ENCODE measurements at regions not wholly inside any gene's neighbourhood (a gene's known extent, or its start where the extent isn't known, plus 50 kb on each side); places are given as distances from the start of the nearest gene placed in this dataset.
A peak's percentile ranks its signal among the peaks of the same experiment; 100 is the strongest.

GRCh38 chr18:22334567-22334966 lies 83.1 kb downstream of the CTAGE1 start:
- Histone ChIP-seq H3K4me3 (ENCODE audit: low read length in 2 of 2) (no peak overlapping the region), H3K27ac (replicated peaks; ENCODE audit: low read length) (no peak overlapping the region), H2AFZ (ENCODE audit: low read length) (no peak overlapping the region), H3K79me1 (ENCODE audit: low read depth, low read length) (no peaks in the 10 kb centered on the region), H2AK5ac (ENCODE audit: low read depth, low read length) (no peak overlapping the region), H3K9ac (ENCODE audit: low read depth, low read length, poor library complexity) (no peak overlapping the region), H3K9me3 (replicated peaks in 1 of 2; ENCODE audit: control insufficient read depth in 2 of 2, insufficient read depth in 1 of 2, low read depth in 1 of 2, low read length in 2 of 2) (no peaks in the 10 kb centered on the region), H4K91ac (ENCODE audit: low read depth, low read length, poor library complexity) (no peak overlapping the region), H3K36me3 (replicated peaks in 1 of 2; ENCODE audit: control insufficient read depth in 2 of 2, insufficient read depth in 2 of 2, low read length in 2 of 2) (no peaks in the 10 kb centered on the region), H3K14ac (ENCODE audit: low read length) (no peak overlapping the region), H3K4me1 (ENCODE audit: control insufficient read depth in 2 of 2, insufficient read depth in 1 of 2, low read depth in 1 of 2, low read length in 2 of 2) (peaks cover 0 to 8% of the 10 kb centered on the region in 2 donors), H3K4me2 (ENCODE audit: insufficient read depth, low read length, poor library complexity, severe bottlenecking) (no peak overlapping the region), H3K23ac (ENCODE audit: low read depth, low read length, poor library complexity) (no peak overlapping the region), H3K4ac (ENCODE audit: low read length) (no peak overlapping the region), H3K18ac (ENCODE audit: low read length) (no peak overlapping the region), H4K8ac (ENCODE audit: low read depth, low read length) (no peak overlapping the region), H2BK120ac (ENCODE audit: low read depth, low read length) (no peak overlapping the region), H2BK12ac (ENCODE audit: low read length) (no peak overlapping the region), H2BK5ac (ENCODE audit: low read length) (no peak overlapping the region), H3K27me3 (ENCODE audit: control insufficient read depth in 3 of 3, insufficient read depth in 3 of 3, low read depth in 1 of 3, low read length in 3 of 3) (peaks cover 0 to 7% (median 0%) of the 10 kb centered on the region in 3 experiments), H2BK15ac (ENCODE audit: low read length) (no peak overlapping the region)
- WGBS, 2 donors (ENCODE audit: extremely low coverage in 2 of 2, insufficient read length in 2 of 2, insufficient replicate concordance in 1 of 2) = no CpG with 5 or more reads among the region's 5 CpGs
- DNase-seq (ENCODE audit: low spot score) = no peak

- Histone ChIP-seq H2BK5ac (ENCODE audit: low read length) (no peak overlapping the region), H3K4me2 (ENCODE audit: insufficient read depth, low read length, poor library complexity, severe bottlenecking) (no peak overlapping the region), H2AK5ac (ENCODE audit: low read depth, low read length) (no peak overlapping the region), H4K8ac (ENCODE audit: low read depth, low read length) (no peak overlapping the region), H3K4me3 (ENCODE audit: low read length in 2 of 2) (no peak overlapping the region), H3K27ac (replicated peaks; ENCODE audit: low read length) (no peak overlapping the region), H2BK12ac (ENCODE audit: low read length) (no peak overlapping the region), H3K4ac (ENCODE audit: low read length) (no peak overlapping the region), H3K23ac (ENCODE audit: low read depth, low read length, poor library complexity) (no peak overlapping the region), H2BK120ac (ENCODE audit: low read depth, low read length) (no peak overlapping the region), H3K9me3 (replicated peaks in 1 of 2; ENCODE audit: control insufficient read depth in 2 of 2, insufficient read depth in 1 of 2, low read depth in 1 of 2, low read length in 2 of 2) (no peaks in the 10 kb centered on the region), H4K91ac (ENCODE audit: low read depth, low read length, poor library complexity) (no peak overlapping the region), H2AFZ (ENCODE audit: low read length) (no peak overlapping the region), H3K9ac (ENCODE audit: low read depth, low read length, poor library complexity) (peak overlapping the region; percentile 38), H3K18ac (ENCODE audit: low read length) (no peak overlapping the region), H2BK15ac (ENCODE audit: low read length) (no peak overlapping the region), H3K27me3 (ENCODE audit: control insufficient read depth in 3 of 3, insufficient read depth in 3 of 3, low read depth in 1 of 3, low read length in 3 of 3) (no peaks in the 10 kb centered on the region), H3K36me3 (replicated peaks in 1 of 2; ENCODE audit: control insufficient read depth in 2 of 2, insufficient read depth in 2 of 2, low read length in 2 of 2) (no peaks in the 10 kb centered on the region), H3K79me1 (ENCODE audit: low read depth, low read length) (no peaks in the 10 kb centered on the region), H3K4me1 (ENCODE audit: control insufficient read depth in 2 of 2, insufficient read depth in 1 of 2, low read depth in 1 of 2, low read length in 2 of 2) (peaks cover 0 to 8% of the 10 kb centered on the region in 2 donors), H3K14ac (ENCODE audit: low read length) (no peak overlapping the region)
- no CpG with 5 or more reads among the region's 5 CpGs for WGBS, 2 donors (ENCODE audit: extremely low coverage in 2 of 2, insufficient read length in 2 of 2, insufficient replicate concordance in 1 of 2)
- DNase-seq (ENCODE audit: low spot score) = no peak
Observed at GRCh38 chr18:22332590-22332989, 85.1 kb downstream of the CTAGE1 start.

GRCh38 chr18:22330508-22330907 lies 87.2 kb downstream of the CTAGE1 start:
- Histone ChIP-seq H2BK15ac (ENCODE audit: low read length) (no peak overlapping the region), H3K18ac (ENCODE audit: low read length) (no peak overlapping the region), H2AFZ (ENCODE audit: low read length) (no peak overlapping the region), H3K9me3 (replicated peaks in 1 of 2; ENCODE audit: control insufficient read depth in 2 of 2, insufficient read depth in 1 of 2, low read depth in 1 of 2, low read length in 2 of 2) (no peaks in the 10 kb centered on the region), H2BK12ac (ENCODE audit: low read length) (no peak overlapping the region), H3K27ac (replicated peaks; ENCODE audit: low read length) (no peak overlapping the region), H3K4me3 (ENCODE audit: low read length in 2 of 2) (no peak overlapping the region), H3K9ac (ENCODE audit: low read depth, low read length, poor library complexity) (no peak overlapping the region), H3K27me3 (ENCODE audit: control insufficient read depth in 3 of 3, insufficient read depth in 3 of 3, low read depth in 1 of 3, low read length in 3 of 3) (no peaks in the 10 kb centered on the region), H2BK5ac (ENCODE audit: low read length) (no peak overlapping the region), H2AK5ac (ENCODE audit: low read depth, low read length) (no peak overlapping the region), H3K4me2 (ENCODE audit: insufficient read depth, low read length, poor library complexity, severe bottlenecking) (no peak overlapping the region), H3K4me1 (ENCODE audit: control insufficient read depth in 2 of 2, insufficient read depth in 1 of 2, low read depth in 1 of 2, low read length in 2 of 2) (peaks cover 0 to 8% of the 10 kb centered on the region in 2 donors), H3K79me1 (ENCODE audit: low read depth, low read length) (no peaks in the 10 kb centered on the region), H4K91ac (ENCODE audit: low read depth, low read length, poor library complexity) (no peak overlapping the region), H3K14ac (ENCODE audit: low read length) (no peak overlapping the region), H3K23ac (ENCODE audit: low read depth, low read length, poor library complexity) (no peak overlapping the region), H3K36me3 (replicated peaks in 1 of 2; ENCODE audit: control insufficient read depth in 2 of 2, insufficient read depth in 2 of 2, low read length in 2 of 2) (no peaks in the 10 kb centered on the region), H4K8ac (ENCODE audit: low read depth, low read length) (no peak overlapping the region), H2BK120ac (ENCODE audit: low read depth, low read length) (no peak overlapping the region), H3K4ac (ENCODE audit: low read length) (no peak overlapping the region)
- WGBS, 2 donors (ENCODE audit: extremely low coverage in 2 of 2, insufficient read length in 2 of 2, insufficient replicate concordance in 1 of 2) = no CpG with 5 or more reads among the region's 5 CpGs
- no peak for DNase-seq (ENCODE audit: low spot score)

DNA sequence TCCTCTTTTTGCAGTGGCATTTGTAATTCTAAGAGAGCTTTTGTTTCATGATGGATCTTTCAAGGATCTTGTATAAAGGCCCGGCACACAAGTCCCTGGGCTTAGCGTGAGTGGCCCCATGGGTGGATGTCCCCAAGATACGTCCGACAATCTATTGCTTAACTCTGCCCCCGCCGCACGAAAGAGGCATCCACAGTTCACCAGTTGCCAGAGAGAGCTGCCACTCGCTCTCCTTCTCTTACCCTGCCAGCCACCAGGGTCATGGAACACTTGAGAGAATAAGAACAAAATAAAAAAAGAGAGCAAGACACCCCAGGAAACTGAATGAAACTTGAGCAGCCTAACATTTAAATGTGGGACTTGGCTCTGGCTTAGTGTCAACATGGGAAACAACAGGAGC lies 92.3 kb downstream of the CTAGE1 start:
- Histone ChIP-seq H3K4me3 (ENCODE audit: low read length in 2 of 2) (no peak overlapping the region), H3K4me2 (ENCODE audit: insufficient read depth, low read length, poor library complexity, severe bottlenecking) (no peak overlapping the region), H3K23ac (ENCODE audit: low read depth, low read length, poor library complexity) (no peak overlapping the region), H3K27me3 (ENCODE audit: control insufficient read depth in 3 of 3, insufficient read depth in 3 of 3, low read depth in 1 of 3, low read length in 3 of 3) (peaks cover 0 to 14% (median 0%) of the 10 kb centered on the region in 3 experiments), H3K14ac (ENCODE audit: low read length) (no peak overlapping the region), H3K36me3 (replicated peaks in 1 of 2; ENCODE audit: control insufficient read depth in 2 of 2, insufficient read depth in 2 of 2, low read length in 2 of 2) (no peaks in the 10 kb centered on the region), H2AFZ (ENCODE audit: low read length) (no peak overlapping the region), H2BK12ac (ENCODE audit: low read length) (no peak overlapping the region), H3K9ac (ENCODE audit: low read depth, low read length, poor library complexity) (no peak overlapping the region), H3K18ac (ENCODE audit: low read length) (peak overlapping the region; percentile 16), H2BK120ac (ENCODE audit: low read depth, low read length) (no peak overlapping the region), H2BK5ac (ENCODE audit: low read length) (no peak overlapping the region), H4K91ac (ENCODE audit: low read depth, low read length, poor library complexity) (no peak overlapping the region), H3K9me3 (replicated peaks in 1 of 2; ENCODE audit: control insufficient read depth in 2 of 2, insufficient read depth in 1 of 2, low read depth in 1 of 2, low read length in 2 of 2) (no peaks in the 10 kb centered on the region), H3K79me1 (ENCODE audit: low read depth, low read length) (no peaks in the 10 kb centered on the region), H2BK15ac (ENCODE audit: low read length) (no peak overlapping the region), H2AK5ac (ENCODE audit: low read depth, low read length) (peak overlapping the region; percentile 36), H3K27ac (replicated peaks; ENCODE audit: low read length) (no peak overlapping the region), H4K8ac (ENCODE audit: low read depth, low read length) (no peak overlapping the region), H3K4me1 (ENCODE audit: control insufficient read depth in 2 of 2, insufficient read depth in 1 of 2, low read depth in 1 of 2, low read length in 2 of 2) (peaks cover 0 to 14% of the 10 kb centered on the region in 2 donors), H3K4ac (ENCODE audit: low read length) (no peak overlapping the region)
- no peak for DNase-seq (ENCODE audit: low spot score)
- no CpG with 5 or more reads among the region's 8 CpGs for WGBS, 2 donors (ENCODE audit: extremely low coverage in 2 of 2, insufficient read length in 2 of 2, insufficient replicate concordance in 1 of 2)
